DND-41 (cell line): ENCODE measurements at regions not wholly inside any gene's neighbourhood (a gene's known extent, or its start where the extent isn't known, plus 50 kb on each side); places are given as distances from the start of the nearest gene placed in this dataset.

Experiments used
- ATAC-seq: fragments of 200-7000 bp; cut with Tn5 transposase; 3 replicates; pipeline ENCODE4 v1.9.1; 2021; ENCODE audit warnings: low read depth; ENCODE audit not compliant: insufficient read depth
- DNase-seq: peaks from one replicate; pipeline ENCODE4 v3.0.0-alpha.2; 2020
- H2AFZ ChIP-seq: 2 replicates; pipeline ENCODE4 v1.6.0; 2012; ENCODE audit warnings: low read depth, low read length
- H3K27ac ChIP-seq: 2 replicates; pipeline ENCODE4 v1.5.1; 2012; ENCODE audit warnings: low read length, inconsistent platforms
- H3K27me3 ChIP-seq: fragments of 200-600 bp; sonication (generic); 2 replicates; pipeline ENCODE4 v1.6.0; 2012; ENCODE audit warnings: low read length, mild to moderate bottlenecking, inconsistent platforms; ENCODE audit not compliant: insufficient read depth, poor library complexity
- H3K36me3 ChIP-seq: 2 replicates; pipeline ENCODE4 v1.5.1; 2012; ENCODE audit warnings: low read length, inconsistent platforms; ENCODE audit not compliant: insufficient read depth
- H3K4me1 ChIP-seq: 2 replicates; pipeline ENCODE4 v1.5.1; 2012; ENCODE audit warnings: mild to moderate bottlenecking, low read length; ENCODE audit not compliant: insufficient read depth
- H3K4me2 ChIP-seq: 2 replicates; pipeline ENCODE4 v1.6.0; 2012; ENCODE audit warnings: mild to moderate bottlenecking, moderate library complexity, low read length, inconsistent platforms; ENCODE audit not compliant: insufficient read depth
- H3K4me3 ChIP-seq, 2 experiments: fragments of 200-600 bp in 1 of 2; shearing (Covaris generic) in 1 of 2; 2 replicates each; pipeline ENCODE4 v1.5.1; 2012 to 2016; ENCODE audit warnings: inconsistent platforms in 2 of 2, low read length in 2 of 2, mild to moderate bottlenecking in 2 of 2, low read depth in 1 of 2, moderate library complexity in 1 of 2
- H3K79me2 ChIP-seq: 2 replicates; pipeline ENCODE4 v1.6.0; 2012; ENCODE audit warnings: low read length, inconsistent platforms; ENCODE audit not compliant: insufficient read depth
- H3K9ac ChIP-seq: 2 replicates; pipeline ENCODE4 v1.6.0; 2012; ENCODE audit warnings: low read depth, mild to moderate bottlenecking, inconsistent platforms, low read length, moderate library complexity
- H3K9me3 ChIP-seq: 2 replicates; pipeline ENCODE4 v1.5.1; 2012; ENCODE audit warnings: low read length, moderate library complexity, mild to moderate bottlenecking, inconsistent platforms; ENCODE audit not compliant: insufficient read depth, severe bottlenecking
- H4K20me1 ChIP-seq: 2 replicates; pipeline ENCODE4 v1.6.0; 2012; ENCODE audit warnings: low read length; ENCODE audit not compliant: insufficient read depth
- CTCF ChIP-seq: IDR thresholded peaks from 2 replicates; pipeline ENCODE4 v1.5.1; 2012; ENCODE audit warnings: borderline replicate concordance, low read length, moderate library complexity, mild to moderate bottlenecking; ENCODE audit not compliant: poor library complexity, severe bottlenecking; ENCODE audit errors: extremely low read depth
- EZH2 ChIP-seq: IDR thresholded peaks from 3 replicates; pipeline ENCODE4 v1.6.1; 2012; ENCODE audit warnings: borderline replicate concordance, low read depth, mild to moderate bottlenecking, moderate library complexity, low read length, inconsistent platforms; ENCODE audit not compliant: severe bottlenecking

- H3K4me2 ChIP-seq: no peak overlapping the region
- H3K36me3 ChIP-seq: no peaks in the 10 kb centered on the region
- no peak overlapping the region for H3K4me3 ChIP-seq
- ATAC-seq (no peak), DNase-seq (no peak)
- no peak overlapping the region for H2AFZ ChIP-seq
- H3K9me3 ChIP-seq: no peaks in the 10 kb centered on the region
- H4K20me1 ChIP-seq: no peaks in the 10 kb centered on the region
- TF ChIP-seq CTCF (no peak), EZH2 (no peak)
- no peaks in the 10 kb centered on the region for H3K4me1 ChIP-seq
- H3K79me2 ChIP-seq: no peaks in the 10 kb centered on the region
- H3K27ac ChIP-seq: no peak overlapping the region
- H3K9ac ChIP-seq: no peak overlapping the region
- no peaks in the 10 kb centered on the region for H3K27me3 ChIP-seq
Observed at GRCh38 chr9:30036558-30036957, 2347.9 kb upstream of the ACO1 start.

DNA sequence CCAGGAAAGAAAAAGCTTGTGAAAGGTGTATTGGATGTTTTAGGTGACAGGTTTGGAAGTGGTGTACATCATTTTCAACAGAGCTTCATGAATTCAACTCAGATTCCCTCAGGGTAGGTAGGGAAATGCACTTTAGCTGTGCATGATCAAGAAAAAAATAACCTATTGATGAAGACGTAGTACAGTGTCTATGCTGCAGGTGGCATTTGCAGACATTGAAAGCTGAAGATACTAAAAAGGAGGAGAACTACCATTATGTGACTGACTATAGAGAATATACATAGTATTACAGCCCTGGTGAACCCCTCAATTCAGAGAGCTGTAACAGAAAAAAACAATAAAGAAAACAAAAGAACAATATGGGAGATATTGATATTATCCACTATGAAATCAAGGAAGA, 2344.7 kb upstream of the ACO1 start:
- H3K79me2 ChIP-seq: no peaks in the 10 kb centered on the region
- no peaks in the 10 kb centered on the region for H3K9me3 ChIP-seq
- no peak overlapping the region for H2AFZ ChIP-seq
- TF ChIP-seq CTCF: no peak
- no peak for TF ChIP-seq EZH2
- ATAC-seq: no peak
- no peaks in the 10 kb centered on the region for H3K4me1 ChIP-seq
- no peaks in the 10 kb centered on the region for H3K36me3 ChIP-seq
- H3K27me3 ChIP-seq: no peaks in the 10 kb centered on the region
- H3K9ac ChIP-seq: no peak overlapping the region
- no peaks in the 10 kb centered on the region for H4K20me1 ChIP-seq
- DNase-seq: no peak
- H3K4me2 ChIP-seq: no peak overlapping the region
- H3K27ac ChIP-seq: no peak overlapping the region
- no peak overlapping the region for H3K4me3 ChIP-seq

GRCh38 chr9:30048396-30048795, 2336.0 kb upstream of the ACO1 start:
- Histone ChIP-seq H3K4me1 (no peaks in the 10 kb centered on the region), H3K9ac (no peak overlapping the region), H3K4me2 (no peak overlapping the region), H4K20me1 (no peaks in the 10 kb centered on the region), H3K36me3 (no peaks in the 10 kb centered on the region), H3K27me3 (no peaks in the 10 kb centered on the region), H3K4me3 (no peak overlapping the region), H3K79me2 (no peaks in the 10 kb centered on the region), H3K27ac (no peak overlapping the region), H2AFZ (no peak overlapping the region), H3K9me3 (no peaks in the 10 kb centered on the region)
- DNase-seq: no peak
- TF ChIP-seq CTCF (no peak), EZH2 (no peak)
- no peak for ATAC-seq

GRCh38 chr9:30058463-30058862, 2326.0 kb upstream of the ACO1 start:
- no peaks in the 10 kb centered on the region for H3K79me2 ChIP-seq
- no peak overlapping the region for H3K4me3 ChIP-seq
- H3K4me1 ChIP-seq: no peaks in the 10 kb centered on the region
- no peak overlapping the region for H3K27ac ChIP-seq
- H3K27me3 ChIP-seq: no peaks in the 10 kb centered on the region
- no peak overlapping the region for H3K9ac ChIP-seq
- no peaks in the 10 kb centered on the region for H4K20me1 ChIP-seq
- DNase-seq (no peak), ATAC-seq (no peak)
- no peaks in the 10 kb centered on the region for H3K36me3 ChIP-seq
- TF ChIP-seq CTCF (no peak), EZH2 (no peak)
- no peaks in the 10 kb centered on the region for H3K9me3 ChIP-seq
- H2AFZ ChIP-seq: no peak overlapping the region
- no peak overlapping the region for H3K4me2 ChIP-seq
